ENCODE measurements at regions not wholly inside any gene's neighbourhood (a gene's known extent, or its start where the extent isn't known, plus 50 kb on each side); places are given as distances from the start of the nearest gene placed in this dataset.

DNA sequence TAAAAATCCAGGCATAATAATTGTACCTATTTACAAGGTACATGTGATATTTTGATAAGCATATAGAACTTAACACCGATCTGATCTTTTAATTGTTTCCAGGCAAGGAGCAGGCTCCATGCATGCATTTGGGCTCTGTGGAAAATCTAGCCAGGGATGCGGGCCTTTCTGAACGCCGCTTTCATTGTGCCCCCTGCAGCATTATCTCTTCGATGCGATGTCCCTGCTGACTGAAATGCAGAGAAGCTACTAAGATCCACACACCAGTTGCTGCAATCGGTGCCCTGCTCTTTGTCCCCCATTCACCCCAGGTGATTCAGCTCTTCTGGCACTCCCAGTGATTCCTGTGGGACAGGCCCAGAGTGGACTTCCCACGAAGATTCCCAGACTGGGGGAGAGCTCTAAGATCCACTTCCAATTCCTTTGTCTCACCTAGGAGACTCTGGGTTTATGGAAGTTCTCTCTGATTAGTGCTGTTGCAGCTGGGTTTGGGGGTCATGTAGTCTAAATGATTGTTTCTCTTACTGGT, 254.3 kb upstream of the AGA start:
- DNase-seq: no peak

DNA sequence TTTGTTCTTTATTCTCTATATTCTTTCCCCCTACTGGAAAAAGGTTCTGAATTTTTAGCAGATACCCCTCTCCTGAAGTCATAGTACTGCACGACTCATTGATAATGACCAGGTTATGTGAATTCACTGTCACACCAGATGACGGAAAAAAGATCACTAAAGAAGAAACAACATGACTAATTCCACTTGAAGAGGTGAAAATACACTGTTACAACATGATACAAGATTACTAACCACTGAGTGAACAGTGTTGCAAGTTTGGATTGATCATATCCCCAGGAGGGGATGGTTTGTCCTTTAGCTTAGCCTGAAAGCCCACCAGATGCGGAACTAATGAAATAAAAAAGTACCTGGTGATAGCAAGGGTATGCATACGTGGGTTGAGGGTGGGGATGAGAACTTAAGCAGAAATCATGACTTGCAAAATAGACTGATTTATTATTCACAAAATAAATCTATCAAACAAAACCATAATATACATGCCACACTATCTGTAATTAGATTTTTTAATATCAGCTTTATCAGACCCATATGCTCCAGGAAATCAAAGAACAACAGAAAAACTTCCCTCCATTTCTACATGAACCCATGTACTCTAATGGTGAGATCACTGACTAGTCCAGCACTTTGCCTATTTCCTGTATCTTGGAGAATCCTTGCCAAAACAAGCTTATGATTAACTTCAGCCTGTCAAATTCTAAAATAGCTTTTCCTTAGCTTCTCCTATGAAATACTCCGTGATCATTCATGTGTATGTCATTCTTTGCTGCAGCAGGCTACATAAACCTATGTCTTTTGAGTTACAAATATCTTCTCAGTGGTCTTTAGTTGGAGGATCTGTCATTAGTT, 257.4 kb upstream of the AGA start:
- DNase-seq: peak; percentile 4

- DNase-seq: no peak
Observed at GRCh38 chr4:177706916-177707315, 264.7 kb upstream of the AGA start.

DNA sequence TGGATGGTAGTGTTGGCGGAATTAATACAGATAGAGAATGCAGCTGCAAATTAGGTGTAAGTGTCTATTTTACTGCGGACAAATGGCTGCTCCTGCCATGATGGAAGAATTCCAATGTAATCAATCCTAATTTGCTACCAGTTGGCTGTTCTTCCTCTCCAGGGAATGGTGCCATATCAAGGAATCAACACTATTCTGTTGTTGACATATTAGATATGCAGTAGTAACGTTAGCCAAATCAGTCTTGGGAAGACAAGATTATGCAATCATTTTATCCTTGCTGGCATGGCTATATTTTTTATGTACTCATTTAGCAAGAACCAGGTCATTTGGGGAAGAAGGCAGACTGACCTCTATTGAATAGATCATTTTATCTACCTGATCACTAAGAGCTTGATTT, 271.2 kb upstream of the AGA start:
- DNase-seq: no peak

- DNase-seq: no peak
Observed at GRCh38 chr4:177717407-177717806, 275.2 kb upstream of the AGA start.

DNA sequence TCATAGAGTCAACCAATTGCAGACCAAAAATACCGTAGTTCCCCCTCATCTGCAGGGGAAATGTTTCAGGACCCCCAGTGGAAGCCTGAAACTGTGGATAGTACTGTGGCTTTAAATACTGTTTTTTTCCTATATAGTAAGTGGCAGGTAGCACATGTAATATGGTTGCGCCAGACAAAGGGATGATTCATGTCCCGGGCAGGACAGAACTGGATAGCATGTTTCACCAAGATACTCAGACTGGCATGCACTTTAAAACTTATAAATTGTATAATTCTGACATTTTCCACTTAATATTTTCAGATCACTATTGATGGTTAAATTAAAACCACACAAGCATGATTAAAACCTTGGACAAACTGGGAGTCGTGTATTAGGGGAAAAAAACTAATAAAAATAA, 276.3 kb upstream of the AGA start:
- no peak for DNase-seq

DNA sequence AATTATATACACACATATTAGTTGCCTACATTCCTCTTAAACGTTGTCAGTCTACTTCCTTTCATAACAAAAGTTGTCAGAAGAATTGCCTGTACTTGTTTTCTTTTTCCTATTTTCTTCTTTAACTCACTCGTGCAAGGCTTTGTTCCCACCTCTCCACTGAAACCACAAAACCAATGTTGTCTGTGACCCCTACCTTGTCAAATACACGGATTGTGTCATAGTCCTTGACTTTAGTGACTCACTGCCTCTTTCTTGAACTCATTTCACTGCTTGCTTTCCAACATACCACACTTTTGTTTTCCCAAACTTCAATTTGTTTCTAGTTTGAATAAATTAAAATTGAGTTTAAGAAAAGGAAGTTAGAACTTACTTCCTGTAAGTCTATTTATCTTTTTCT, 283.9 kb upstream of the AGA start:
- DNase-seq: no peak

- DNase-seq: no peak
Observed at GRCh38 chr4:177728361-177729152, 286.3 kb upstream of the AGA start.

- no peak for DNase-seq
Observed at GRCh38 chr4:177729681-177730080, 287.4 kb upstream of the AGA start.

DNA sequence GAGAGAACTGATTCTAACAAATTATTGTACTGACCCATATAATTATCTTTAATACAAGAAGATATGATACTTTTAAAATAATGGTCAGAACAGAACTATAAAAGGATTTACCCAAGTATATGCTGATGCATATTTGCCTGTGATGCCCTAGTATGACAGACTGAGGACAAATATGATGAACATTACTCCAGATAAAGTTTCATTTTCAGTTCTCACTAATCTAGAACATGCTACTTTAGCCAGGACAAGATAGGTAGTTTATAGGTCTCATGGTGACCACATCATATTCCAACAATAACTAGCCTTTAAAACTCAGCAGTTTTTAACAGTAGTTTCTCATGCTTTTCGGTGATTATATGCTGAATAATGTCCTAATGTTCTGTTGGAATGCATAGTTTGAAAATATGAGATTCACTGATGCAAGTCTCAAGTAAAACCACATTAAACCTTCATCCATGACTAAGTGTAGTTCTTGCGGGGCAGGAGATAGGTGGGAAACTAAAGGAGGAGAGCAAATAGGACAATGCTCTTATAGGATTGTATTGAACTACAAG, 295.2 kb upstream of the AGA start:
- DNase-seq: no peak

DNA sequence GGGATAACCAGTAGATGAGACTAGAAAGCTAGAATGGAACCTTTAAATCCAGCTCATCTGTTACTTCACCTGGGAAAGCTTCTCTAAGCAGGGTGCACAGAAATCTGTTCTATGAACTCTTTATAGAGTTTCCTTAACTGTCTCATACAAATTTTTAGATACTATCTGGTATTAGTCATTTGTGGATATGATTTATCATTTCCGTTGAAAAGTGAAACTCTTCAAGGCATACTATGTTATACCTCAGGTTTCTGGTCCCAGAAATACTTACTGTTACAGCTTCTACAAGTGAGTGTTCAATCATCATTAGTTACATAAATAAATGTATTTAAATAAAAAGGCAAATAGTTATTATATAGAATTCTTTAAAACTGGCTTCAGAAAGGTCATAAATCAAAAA, 298.3 kb upstream of the AGA start:
- no peak for DNase-seq

DNA sequence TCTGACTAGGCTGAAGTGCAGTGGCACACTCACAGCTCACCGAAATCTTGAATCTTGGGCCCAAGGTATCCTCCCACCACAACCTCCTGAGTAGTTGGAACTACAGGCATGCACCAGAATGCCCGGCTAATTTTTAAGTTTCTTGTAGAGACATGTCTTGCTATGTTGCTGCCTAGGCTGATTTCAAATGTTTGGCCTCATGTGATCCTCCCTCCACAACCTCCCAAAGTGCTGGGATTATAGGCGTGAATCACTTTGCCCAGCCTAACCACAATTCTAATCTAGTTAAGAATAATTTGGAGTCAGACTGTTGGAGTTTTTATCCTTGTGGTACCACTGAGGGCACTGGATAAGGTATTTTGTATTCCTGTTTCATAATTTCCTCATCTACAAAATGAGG, 317.5 kb upstream of the AGA start:
- DNase-seq: no peak

DNA sequence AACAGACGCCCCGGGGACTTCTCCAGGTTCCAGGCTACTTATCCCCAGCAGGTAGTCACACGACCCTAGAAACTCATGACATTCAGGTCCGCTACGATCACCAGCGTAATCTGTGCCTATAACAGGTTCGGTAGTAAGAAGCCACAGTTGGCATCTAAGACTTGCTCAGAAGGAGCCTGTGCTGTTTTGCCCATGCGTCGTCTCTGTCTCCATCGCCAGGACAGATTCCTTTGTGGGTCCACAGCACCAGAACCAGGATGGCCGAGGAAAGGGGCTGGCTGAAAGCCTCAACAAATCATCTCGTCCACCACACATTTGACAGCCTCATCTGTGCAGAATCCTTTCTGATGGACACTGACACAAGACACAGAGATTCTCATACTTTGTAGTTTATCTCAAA, 319.5 kb upstream of the AGA start:
- no peak for DNase-seq

- DNase-seq: no peak
Observed at GRCh38 chr4:177769155-177769554, 326.9 kb upstream of the AGA start.

GRCh38 chr4:177770776-177771175, 328.5 kb upstream of the AGA start:
- DNase-seq: no peak

DNA sequence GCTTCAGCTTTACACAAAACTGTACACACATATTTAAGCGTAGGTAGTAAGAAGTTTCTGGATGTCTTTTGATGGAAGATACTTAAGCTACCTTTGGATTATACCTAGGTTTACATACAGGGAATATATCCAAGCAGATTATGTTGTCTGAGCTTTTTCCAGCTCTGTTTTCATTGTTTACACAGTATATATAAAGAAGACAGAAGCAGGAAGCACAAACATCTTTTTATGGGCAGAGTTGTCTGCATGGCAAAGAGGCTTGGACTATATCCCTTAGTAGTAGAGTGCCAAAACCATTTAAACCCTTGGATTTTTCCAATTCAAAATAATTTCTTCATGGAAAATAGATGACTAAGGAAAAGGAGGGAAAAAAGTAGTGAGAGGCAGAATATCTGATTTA, 329.4 kb upstream of the AGA start:
- no peak for DNase-seq

DNA sequence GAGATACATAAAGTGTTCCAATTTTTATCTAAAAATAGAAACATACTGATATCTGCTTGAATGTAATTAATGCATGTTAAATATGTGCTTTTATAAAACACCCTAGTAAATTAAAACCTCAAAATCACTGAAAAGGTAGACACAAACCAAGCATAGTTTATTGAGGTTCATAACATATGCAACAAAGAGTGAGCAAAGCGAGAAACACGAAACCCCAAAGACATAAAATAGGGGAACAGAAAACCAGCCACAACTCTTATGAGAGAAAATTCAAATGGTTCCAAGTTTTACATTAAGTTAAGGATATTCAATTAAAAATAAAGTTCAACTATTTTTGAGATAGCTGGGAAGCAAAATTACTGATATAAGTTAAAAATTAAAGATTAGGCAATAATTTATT, 336.4 kb upstream of the AGA start:
- DNase-seq: no peak

DNA sequence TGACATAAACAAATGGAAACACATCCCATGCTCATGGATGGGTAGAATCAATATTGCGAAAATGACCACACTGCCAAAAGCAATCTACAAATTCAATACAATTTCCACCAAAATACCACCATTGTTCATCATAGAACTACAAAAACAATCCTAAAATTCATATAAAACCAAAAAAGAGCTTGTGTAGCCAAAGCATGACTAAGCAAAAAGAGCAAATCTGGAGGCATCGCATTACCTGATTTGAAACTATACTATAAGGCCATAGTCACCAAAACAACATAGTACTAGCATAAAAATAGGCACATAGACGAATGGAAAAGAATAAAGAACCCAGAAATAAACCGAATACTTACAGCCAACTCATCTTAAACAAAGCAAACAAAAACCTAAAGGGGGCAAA, 342.8 kb upstream of the AGA start:
- no peak for DNase-seq

DNA sequence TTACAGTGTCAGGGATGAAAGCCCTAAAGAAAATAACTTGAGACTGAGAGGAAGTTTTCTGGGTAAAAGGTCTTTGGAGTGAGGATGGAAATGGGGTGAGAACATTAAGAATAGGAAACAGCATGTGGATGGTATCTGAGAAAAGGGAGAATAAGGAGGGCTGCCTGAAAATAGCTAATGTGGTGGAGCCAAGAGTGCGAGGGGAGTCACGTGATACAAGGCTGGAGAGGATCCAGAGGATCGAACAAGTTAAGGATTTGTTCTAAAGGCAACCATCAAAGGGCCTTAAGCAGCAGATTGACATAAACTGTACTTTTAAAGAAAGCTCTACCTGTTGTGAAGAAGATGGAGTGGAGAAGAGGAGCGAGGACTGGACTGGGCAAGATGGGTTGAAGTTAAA, 347.4 kb upstream of the AGA start:
- DNase-seq: no peak

DNA sequence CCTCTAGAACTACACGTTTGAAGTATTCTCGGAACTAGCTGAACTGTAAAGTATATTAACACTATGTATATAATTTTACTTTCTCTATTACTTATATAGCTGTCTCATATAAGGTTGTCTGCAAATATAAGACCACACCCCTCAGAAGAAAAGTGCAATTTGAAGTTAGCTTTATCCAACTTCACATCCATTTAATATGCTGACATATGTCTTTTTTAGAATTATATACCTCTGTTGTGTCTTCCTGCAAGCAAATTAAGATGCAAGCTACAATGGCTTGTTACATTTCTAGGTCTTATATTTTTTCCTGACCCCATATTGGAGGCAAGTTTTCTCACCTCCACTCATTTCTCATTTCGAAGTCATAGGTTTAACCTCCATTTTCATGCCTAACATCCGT, 349.0 kb upstream of the AGA start:
- DNase-seq: no peak

- no peak for DNase-seq
Observed at GRCh38 chr4:177796841-177797240, 354.6 kb upstream of the AGA start.

DNA sequence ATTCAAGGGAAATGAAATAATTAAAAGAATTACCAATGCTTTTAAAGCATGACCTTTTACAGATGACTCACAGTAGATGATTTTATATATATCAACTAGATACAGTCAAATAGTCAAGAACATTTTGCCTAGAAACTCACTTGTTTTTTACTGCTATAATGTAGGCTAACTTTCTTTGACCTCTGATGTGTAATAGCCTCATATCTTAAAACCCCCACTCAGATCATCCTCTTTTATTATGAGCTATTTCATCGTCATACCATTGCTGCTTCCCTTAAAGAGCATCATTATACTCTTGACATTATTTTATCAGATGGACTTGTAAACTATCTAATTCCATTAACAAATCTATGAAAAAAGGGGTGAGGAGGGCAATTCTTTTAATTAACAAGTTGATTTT, 355.9 kb upstream of the AGA start:
- DNase-seq: no peak

GRCh38 chr4:177802162-177802561, 359.9 kb upstream of the AGA start:
- no peak for DNase-seq

All from left kidney (tissue), 1 donor.